GM12864 (cell line): ENCODE measurements at regions not wholly inside any gene's neighbourhood (a gene's known extent, or its start where the extent isn't known, plus 50 kb on each side); places are given as distances from the start of the nearest gene placed in this dataset.

Experiments used
- DNase-seq: peaks from one replicate; pipeline ENCODE4 v3.0.0-alpha.2; 2011; ENCODE audit warnings: low read depth
- H3K4me3 ChIP-seq: 2 replicates; pipeline ENCODE4 v1.5.1; 2011; ENCODE audit warnings: mild to moderate bottlenecking, low read depth, low read length, control low read depth
- TF ChIP-seq, protein P1 (sequence below): IDR thresholded peaks from 2 replicates; pipeline ENCODE4 v1.5.1; 2011; ENCODE audit warnings: low read depth, mild to moderate bottlenecking, moderate library complexity, low read length, control low read depth, inconsistent platforms; ENCODE audit errors: missing control alignments

DNA sequence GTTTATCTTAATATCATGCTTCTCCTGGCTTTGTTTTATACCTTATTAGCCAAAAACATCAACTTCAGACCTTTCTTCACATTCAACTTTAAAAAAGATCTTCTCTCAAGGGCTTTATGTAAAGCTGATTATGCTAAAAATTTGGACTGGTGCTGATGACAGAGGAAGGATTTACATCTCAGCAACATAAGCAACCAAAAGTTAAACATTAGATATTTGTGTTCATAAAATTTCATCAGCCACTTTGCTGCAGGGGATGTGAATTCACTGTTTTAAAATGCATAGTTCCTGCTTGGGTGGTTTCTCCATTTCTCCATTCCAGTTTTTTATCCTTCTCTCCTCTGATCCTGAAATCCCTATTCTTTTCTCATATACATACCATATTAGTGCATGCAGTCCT lies 398.6 kb upstream of the DDI1 start:
- no peak overlapping the region for H3K4me3 ChIP-seq
- no peak for DNase-seq
- TF ChIP-seq, protein P1, sequence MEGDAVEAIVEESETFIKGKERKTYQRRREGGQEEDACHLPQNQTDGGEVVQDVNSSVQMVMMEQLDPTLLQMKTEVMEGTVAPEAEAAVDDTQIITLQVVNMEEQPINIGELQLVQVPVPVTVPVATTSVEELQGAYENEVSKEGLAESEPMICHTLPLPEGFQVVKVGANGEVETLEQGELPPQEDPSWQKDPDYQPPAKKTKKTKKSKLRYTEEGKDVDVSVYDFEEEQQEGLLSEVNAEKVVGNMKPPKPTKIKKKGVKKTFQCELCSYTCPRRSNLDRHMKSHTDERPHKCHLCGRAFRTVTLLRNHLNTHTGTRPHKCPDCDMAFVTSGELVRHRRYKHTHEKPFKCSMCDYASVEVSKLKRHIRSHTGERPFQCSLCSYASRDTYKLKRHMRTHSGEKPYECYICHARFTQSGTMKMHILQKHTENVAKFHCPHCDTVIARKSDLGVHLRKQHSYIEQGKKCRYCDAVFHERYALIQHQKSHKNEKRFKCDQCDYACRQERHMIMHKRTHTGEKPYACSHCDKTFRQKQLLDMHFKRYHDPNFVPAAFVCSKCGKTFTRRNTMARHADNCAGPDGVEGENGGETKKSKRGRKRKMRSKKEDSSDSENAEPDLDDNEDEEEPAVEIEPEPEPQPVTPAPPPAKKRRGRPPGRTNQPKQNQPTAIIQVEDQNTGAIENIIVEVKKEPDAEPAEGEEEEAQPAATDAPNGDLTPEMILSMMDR, result no peak

DNA sequence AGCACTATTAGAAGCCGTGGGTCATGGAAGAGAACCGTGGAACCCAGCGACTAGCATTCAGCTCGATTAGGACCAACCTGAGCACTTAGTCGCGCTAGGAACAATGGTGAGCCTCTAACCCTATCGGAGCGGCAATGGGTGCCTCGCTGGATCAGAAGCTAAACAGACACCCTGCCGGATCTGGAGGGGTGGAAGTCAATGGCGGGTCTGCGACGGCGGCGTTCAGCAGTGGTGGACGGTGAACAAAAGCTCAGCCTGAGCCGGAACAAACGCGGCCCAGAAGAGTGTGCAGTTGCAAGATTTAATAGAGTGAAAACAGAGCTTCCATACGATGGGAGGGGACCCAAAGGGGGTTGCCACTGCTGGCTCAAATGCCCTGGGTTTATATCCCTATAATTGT lies 391.8 kb upstream of the DDI1 start:
- DNase-seq, result no peak
- H3K4me3 ChIP-seq, result no peak overlapping the region
- TF ChIP-seq, protein P1, result no peak

DNA sequence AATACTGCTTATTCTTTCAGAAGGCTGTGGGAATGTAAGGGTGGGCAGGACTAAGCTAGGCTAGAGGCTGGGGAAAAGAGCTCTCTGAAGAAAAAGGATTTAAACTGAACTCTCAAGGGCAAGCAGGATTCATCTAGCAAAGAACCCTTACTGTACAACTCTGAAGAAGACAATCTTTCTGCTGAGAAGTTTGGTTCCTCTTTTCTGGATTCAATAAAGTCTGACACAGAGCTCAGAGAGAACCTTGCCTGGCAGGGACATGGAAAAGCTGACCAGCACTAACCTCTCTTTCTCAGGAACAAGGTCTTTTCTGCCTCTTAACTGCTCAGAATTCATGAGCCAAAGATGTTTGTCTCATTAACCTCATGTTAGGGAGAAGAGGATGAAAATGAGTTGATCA lies 388.4 kb upstream of the DDI1 start:
- DNase-seq, result no peak
- TF ChIP-seq, protein P1, result no peak
- no peak overlapping the region for H3K4me3 ChIP-seq

DNA sequence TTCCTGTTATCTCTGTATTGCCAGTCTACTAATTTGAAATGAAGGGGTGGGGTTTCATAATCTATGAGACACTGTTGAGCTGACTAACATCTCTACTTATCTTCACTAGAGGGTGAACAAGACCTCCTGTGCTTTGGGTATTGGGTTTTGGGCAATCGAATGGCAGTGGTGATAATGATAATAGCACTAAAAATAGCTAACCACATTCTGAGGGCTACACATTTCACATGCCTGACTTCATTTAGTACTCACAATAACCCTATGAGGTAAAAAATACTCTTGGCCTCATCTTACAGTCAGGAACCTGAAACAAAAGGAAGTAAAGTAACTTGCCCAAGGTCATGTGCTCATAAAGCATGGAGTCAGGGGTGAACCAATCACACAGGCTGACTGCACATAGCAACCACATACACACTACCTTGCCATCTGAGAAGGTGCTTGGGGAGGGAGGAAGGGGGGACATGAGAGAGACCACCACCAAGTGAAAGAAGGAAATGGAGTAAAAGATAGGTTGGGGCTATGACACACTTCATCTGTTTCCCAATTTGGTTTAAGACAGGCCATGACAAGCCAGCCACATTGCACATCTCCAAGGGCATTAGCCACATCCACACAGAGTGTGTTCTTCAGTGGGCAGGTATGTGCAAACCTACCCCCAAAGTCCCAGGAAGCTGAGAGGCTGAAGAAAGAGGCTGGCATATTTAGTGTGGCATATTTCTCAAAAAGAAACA lies 387.6 kb upstream of the DDI1 start:
- H3K4me3 ChIP-seq, result no peak overlapping the region
- TF ChIP-seq, protein P1, result no peak
- DNase-seq, result no peak

DNA sequence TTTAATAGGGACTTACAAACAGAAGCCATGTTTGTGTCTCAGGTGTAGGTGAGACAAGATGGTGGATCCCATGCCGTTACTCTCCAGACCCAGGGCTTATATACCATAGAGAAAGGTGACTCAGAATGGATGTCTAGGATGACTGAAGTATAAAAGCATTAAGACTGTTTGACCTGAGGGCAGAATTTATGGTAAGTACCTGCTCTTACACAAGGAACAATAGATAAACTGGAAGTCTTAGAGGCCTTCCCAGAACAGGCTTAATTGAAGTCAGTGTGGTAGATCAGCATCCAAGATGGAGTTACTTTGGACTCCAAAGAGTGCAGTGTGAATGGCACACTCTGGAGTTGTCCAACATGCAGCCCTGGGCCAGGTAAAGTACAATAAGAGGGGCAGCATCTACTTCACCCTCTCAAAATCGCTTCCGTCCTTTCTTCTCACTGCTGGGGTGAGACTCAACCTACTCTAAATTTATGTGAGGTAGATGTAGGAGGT lies 387.0 kb upstream of the DDI1 start:
- TF ChIP-seq, protein P1, result no peak
- DNase-seq, result no peak
- H3K4me3 ChIP-seq, result no peak overlapping the region

DNA sequence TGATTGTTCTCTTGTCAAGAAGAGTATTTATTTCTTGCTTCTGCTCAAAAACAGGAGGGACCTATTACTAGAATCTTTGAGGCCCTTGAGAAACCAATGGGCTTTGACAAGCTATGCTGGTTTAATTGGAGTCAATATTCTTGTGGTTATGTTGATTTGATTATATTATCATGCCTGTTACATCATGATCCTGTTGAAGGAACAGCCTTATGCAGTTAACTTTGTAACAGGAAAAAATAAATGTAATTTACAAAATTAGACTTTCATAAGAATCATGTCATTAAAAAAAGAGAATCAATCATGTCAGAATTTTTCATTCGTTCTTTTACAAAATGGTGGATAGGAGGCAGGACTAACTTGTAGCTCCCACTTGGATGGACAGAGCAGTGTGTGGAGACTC lies 386.1 kb upstream of the DDI1 start:
- TF ChIP-seq, protein P1, result no peak
- no peak for DNase-seq
- no peak overlapping the region for H3K4me3 ChIP-seq

DNA sequence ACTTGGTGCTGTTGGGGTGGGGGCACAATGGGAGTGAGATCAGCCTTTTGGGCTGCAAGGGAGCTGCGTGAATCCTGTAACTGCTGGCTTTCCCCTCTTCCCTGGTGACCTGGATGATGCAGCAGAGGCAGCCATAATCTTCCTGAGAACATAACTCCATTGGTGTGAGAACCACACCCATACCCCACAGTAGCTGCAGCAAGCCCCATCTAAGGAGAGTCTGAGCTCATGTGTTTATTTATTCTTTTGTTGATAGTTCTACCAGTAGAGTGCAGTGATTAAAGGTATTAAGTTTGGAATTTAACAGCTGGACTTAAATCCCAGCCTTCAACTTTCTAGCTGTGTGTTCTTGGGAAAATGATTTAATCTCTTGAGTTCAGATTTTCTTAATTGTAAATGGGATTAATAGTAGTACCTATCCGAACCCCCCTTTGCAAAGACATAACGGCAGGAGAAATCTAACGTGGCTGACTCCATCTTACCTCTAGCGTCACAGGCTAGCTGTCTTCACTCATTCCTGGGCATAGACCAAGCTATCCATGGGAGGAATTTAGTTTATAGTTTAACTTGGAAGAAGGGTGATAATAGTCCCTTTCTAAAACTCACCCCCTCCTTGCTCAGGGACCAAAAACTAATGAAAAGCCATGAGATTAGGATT lies 385.0 kb upstream of the DDI1 start:
- no peak overlapping the region for H3K4me3 ChIP-seq
- TF ChIP-seq, protein P1, result no peak
- DNase-seq, result no peak
